SH-SY5Y (cell line): ENCODE measurements at regions not wholly inside any gene's neighbourhood (a gene's known extent, or its start where the extent isn't known, plus 50 kb on each side); places are given as distances from the start of the nearest gene placed in this dataset.

Source experiments
- GATA2 ChIP-seq: IDR thresholded peaks from 2 replicates; pipeline ENCODE4 v1.6.1; 2011; ENCODE audit warnings: mild to moderate bottlenecking, low read depth, low read length
- GATA3 ChIP-seq: IDR thresholded peaks from 2 replicates; pipeline ENCODE4 v1.6.1; 2011; ENCODE audit warnings: low read depth, mild to moderate bottlenecking, low read length, moderate library complexity

DNA sequence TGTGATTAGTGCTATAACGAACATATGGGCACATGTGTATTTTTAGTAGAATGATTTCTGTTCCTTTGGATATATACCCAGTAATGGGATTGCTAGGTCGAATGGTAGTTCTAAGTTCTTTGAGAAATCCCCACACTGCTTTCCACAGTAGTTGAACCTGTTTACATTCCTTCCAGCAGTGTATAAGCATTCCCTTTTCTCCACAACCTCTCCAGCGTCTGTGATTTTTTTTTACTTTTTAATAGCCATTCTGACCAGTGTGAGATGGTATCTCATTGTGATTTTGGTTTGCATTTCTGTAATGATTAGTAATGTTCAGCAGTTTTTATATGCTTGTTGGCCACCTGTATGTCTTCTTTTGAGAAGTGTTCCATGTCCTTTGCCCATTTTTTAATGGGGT, 81.8 kb upstream of the SLC44A3 start:
- no peak for TF ChIP-seq GATA3

DNA sequence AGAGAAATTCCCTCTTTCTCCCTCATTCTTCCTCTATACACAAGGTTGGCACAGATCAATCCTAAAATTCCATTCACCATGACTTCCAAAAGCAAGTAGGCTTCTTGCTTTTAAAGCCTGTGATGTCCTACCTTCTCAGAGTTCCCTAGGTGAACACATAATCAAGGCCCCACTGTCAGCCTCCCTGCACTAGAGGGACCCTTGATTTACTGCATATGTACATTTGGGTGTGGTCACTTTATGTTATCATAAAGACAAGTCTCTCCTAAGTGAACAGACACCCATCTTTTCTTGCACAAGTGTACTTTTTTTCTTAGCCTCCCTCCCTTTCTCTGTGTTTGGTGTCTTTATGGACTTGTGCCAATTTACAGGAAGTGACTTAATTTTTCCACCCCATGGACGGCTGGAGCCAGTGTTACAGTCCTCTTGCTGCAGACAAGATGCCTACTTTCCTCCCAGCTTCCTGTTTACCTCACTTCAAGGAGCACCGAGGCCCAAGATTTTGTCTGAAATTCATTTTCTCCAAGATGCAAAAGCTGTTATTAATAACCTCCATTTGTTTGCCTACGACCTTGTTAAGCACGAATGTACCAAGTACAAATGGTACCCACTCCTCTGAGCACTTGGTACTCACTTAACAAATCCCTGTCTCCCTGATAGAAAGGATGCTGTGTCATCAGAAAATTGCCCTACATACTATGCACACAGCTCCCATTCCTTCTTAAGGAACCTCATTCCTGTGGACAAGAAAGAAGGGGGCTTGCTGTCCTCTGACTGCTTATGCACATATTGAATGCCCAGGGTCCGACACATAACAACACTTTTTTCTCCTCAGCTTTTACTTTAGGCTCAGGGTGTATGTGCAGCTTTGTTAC, 82.8 kb upstream of the SLC44A3 start:
- TF ChIP-seq GATA2 (no peak), GATA3 (no peak)

DNA sequence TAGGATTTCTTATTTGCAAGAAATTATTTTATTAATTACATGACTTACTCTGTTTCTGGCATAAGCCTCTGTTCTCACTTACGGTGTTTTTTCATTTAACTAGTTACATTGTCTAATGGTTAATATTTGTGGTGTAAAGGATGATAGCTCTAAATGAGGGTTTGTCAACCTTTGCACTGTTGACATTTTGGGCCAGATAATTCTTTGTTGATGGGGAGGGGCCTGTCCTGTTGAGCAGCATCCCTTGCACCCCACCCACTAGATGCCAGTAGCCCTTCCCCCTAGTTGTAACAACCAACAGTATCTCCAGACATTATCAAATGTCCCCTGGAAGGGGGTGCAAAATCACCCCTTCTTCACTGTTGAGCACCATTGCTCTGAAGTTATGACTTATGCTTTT, 83.6 kb upstream of the SLC44A3 start:
- TF ChIP-seq GATA3 (no peak), GATA2 (no peak)

DNA sequence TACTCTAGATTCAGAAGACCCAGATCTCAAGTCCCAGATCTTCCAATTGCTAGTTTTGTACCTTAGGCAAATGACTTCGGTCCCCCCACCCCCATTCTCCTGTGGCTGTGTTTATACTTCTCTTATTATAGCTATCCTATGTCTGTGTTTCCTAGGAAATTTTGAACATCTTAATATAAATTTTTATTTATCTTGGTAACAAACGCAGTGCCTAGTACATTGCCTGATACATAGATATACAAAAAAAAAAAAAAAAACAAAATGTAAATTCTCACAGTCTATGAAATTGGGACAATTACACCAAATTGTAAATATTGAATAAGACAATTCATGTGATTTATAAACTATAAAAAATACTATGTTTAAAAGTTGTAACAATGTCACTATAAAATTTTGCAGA, 84.1 kb upstream of the SLC44A3 start:
- TF ChIP-seq GATA2, result no peak
- no peak for TF ChIP-seq GATA3

DNA sequence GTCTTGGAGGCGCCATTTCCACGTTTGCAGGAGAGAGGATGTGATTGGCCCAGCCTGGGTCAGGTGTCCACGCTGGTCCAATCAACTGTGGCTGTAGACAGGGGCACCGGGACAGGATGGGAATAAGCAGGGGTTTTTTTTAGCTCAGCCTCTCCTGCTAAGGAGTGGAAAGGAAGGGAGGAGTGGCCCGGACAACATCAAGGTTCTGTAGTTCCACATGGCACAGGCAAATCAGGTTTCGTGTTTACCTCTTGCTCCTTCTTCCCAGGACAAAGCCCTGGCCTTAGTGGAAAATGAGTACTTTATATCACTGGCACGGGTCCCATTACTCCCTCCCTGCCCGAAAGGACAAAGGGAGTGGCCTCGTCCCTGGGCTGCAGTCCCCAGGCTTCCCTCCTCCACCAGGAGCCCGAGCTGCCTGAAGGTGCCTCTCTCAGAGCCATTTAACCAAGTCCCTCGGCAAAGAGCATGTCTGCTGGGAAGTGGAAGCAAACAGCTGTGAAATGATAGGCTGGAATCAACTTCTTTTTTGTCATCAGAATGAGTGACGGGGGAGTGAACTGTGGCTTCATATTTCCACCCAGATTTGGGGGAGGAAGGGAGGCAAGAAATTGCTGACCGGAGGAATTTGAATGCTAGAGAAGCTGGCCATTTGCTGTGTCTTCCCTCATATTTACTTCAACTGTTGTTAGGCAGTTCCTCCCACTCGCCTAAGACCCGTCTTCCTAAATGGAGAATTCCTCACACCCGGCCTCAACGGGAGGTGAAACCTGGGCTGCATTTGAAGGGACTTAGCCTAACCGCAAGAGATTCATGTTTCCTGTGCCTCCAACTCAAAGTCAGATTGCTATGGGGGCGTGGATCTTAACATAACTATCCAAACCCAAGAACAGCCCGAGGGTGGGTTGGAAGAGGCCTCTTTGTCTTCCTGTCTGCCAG, 84.9 kb upstream of the SLC44A3 start:
- TF ChIP-seq GATA2 (no peak), GATA3 (no peak)

DNA sequence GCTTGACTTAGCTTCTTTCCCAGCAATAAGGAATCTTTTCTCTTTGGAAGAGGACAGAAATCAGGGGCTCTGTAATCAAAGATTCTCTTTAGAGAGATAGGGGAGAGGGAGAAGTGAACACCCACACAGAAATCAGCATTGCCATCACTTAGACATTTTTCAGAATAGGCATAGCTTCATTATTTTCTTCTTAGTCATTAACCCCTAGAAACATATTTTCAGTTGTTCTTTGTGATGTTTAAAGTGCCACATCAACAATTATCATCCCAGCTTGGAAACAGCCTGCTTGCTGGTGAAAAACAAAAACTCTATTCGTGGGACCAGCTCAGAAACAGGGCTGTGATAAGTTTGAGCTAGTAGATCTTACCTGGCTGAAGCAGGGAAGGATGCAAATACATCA, 88.3 kb upstream of the SLC44A3 start:
- TF ChIP-seq GATA2 (no peak), GATA3 (no peak)

DNA sequence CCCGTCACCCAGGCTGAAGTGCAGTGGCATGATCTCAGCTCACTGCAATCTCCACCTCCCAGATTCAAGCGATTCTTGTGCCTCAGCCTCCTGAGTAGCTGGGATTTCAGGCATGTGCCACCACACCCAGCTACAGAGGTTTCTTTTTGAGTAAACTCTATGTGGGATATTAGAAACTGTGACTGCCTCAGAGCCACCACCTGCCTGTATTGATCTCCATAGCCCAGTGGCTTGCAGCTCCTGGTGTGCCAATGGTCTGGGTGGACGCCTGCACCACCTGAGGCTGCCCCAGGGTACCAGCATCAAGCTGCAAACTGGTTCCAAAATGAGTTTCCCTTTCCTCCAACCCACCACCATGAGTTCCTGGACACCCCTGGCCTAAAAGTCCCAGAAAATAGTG, 89.7 kb upstream of the SLC44A3 start:
- TF ChIP-seq GATA3 (no peak), GATA2 (no peak)

DNA sequence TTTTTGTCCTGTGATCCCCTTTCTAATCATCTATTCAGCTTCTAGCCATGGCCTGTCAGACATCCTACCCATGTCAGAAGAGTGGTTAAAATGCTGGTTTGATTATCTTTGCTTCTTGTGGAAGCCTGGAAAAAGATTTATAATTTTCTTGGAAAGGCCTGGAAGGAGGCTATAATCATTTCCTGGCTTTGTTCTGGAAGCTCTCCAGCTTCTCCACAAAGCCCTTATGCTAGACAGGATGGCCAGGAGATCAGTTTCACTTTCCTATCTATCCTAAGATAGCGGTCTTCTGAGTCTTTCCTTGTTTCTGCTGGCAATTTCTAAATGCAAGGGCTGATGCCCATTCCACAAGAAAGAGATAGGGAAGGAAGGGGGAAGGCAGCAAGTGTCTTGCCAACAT, 90.9 kb upstream of the SLC44A3 start:
- TF ChIP-seq GATA3, result no peak
- TF ChIP-seq GATA2, result no peak

DNA sequence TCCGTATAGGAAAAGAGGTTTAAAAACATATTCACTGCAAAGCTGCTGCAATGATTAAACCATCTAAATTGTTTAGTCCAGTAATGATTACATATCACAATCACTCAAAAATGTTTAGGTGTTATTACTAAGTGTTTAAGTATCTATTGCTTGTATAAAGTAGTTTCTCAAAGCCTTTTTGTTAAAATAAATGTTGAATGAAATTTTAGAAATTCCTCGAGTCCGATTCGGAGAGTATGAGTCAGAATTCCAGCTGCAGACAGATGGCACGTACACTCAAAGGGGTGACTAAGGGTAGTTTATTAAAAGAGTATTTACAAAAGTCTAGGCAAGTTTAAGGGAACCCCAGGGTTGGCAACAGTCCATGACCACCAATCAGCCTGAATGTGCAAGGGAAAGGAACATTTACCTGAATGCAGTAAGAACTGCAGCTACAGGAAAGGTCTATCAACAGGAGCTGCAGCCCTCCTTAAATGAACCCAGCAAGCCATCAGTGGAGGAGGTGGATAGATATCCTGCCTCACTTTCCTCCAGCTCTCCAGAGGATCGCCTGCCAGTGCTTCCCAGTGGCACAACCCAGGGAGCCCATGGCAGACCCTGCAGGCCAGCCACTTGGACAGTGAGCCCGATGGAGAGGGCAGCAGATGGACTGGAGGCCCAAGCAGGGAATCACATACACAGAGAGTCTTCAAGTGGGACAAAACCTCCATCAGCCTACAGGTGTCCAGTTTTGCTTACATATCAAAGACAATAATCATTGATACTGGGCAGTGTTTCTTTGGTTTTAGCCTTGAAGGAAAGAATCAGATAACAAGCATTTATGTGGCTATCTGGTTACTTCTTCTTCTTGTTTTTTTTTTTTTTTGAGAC, 92.1 kb upstream of the SLC44A3 start:
- no peak for TF ChIP-seq GATA3
- no peak for TF ChIP-seq GATA2

DNA sequence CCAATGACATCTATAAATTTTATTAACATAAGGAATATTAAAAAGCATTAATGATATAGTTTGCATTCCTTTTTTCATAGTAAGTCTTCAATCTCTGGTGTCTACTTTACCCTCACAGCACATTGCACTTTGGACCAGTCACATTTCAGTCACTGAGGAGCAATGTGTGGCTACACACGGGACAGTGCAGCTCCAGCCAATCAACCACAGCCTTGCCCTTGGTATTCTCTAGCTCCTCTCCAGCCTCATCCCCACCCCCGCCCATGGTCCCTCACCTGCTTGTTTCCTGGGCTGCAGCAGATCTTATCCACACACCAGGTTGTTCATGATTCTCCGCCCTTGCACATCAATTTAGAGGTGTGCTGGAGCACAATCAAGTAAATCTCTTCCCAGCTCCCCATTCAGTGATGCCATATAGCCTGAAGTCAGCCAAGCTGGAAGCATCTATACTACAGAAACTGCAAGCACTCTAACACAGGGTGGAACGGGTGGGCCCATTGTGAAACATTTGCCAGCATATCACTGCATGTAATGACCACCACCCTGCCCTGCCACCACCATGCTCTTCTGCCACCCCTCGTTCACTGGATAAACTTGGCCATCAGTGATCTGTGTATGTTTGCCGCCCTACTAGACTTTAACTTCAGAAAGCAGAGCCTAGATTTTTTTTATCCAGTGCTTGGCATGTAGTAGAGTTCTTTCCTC, 93.0 kb upstream of the SLC44A3 start:
- TF ChIP-seq GATA2 (no peak), GATA3 (no peak)

DNA sequence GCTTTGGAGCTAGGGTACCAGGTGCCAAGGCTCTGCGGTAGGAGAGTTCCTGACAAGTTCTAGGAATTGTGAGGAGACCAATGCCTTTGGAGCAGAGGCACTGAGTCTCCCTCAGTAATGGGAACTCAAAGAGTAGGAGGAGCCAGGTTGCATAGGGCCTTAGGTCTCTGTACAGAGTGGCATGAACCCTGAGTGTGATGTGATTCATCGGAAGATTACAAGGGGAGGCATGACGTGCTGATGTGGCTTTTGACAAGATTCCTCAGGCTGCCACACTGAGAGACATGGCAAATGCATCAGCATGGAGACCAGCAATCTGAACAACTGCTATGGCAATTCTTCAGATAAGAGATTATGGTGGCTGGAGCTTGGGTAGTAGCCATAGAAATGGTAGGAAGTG, 94.6 kb upstream of the SLC44A3 start:
- TF ChIP-seq GATA3 (no peak), GATA2 (no peak)

DNA sequence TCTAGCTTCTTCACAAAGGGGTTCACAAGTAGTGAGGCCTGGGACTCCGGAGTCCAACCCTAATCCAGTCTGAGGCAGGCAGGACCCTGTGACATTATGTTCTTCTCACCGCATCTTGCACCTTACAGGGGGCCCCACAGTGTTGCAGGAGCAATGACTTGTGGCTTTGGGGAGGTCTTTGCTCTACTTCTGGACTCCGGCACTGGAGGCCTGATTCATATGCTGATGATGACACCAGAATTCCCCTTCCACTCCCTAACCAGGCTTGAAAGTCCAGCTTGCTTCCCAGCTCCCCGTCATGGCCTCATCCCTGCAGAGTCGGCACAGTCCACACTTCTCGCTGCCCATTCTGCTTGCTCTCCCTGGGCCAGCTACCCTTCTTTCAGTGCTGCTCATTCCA, 96.3 kb upstream of the SLC44A3 start:
- TF ChIP-seq GATA3, result no peak
- no peak for TF ChIP-seq GATA2

DNA sequence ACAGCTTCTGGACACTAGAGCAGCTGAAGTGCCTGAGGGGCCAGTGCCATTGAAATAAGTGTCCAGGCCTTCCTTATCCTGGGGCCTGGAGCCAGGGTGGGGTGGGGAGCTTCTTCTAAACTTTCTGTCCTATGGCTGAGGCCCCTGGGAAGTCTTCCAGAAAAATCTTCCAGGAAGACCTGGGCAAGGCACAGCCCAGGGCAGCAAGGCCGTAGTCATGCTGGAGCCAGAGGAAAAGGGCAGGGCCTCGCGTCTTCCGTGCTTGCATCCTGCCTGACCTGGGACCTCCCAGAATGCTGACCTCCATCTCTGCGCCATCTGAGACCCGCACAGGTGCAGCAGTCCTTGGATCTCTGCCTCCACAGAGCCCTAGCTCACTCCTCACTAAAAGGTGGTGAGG, 96.7 kb upstream of the SLC44A3 start:
- no peak for TF ChIP-seq GATA3
- no peak for TF ChIP-seq GATA2
